Peyer's patch (tissue), 4 donors: ENCODE measurements at regions not wholly inside any gene's neighbourhood (a gene's known extent, or its start where the extent isn't known, plus 50 kb on each side); places are given as distances from the start of the nearest gene placed in this dataset.

Source experiments
- CTCF ChIP-seq, 6 experiments: fragments of 450-650 bp in 4 of 6; fragments of 200-600 bp in 2 of 6; sonication (generic) in 1 of 6; IDR thresholded peaks; one replicate each; pipeline ENCODE4 v1.5.1; 2017 to 2019; ENCODE audit warnings: antibody characterized with exemption in 6 of 6, mild to moderate bottlenecking in 3 of 6, moderate library complexity in 1 of 6
- POLR2A ChIP-seq, 2 donors: fragments of 450-650 bp; IDR thresholded peaks; one replicate each; pipeline ENCODE4 v1.5.1; 2017; ENCODE audit warnings: antibody characterized with exemption in 2 of 2, mild to moderate bottlenecking in 2 of 2, moderate library complexity in 2 of 2

GRCh38 chr2:220887876-220888275 lies 684.2 kb downstream of the EPHA4 start:
- no peak for TF ChIP-seq POLR2A (IDR thresholded peaks at IDR 0.05)
- TF ChIP-seq CTCF (IDR thresholded peaks at IDR 0.05), result no peak
